K562 (cell line): ENCODE measurements at regions not wholly inside any gene's neighbourhood (a gene's known extent, or its start where the extent isn't known, plus 50 kb on each side); places are given as distances from the start of the nearest gene placed in this dataset.

ENCODE experiments used
- ATF2 ChIP-seq: sonication (generic); formaldehyde crosslinking; IDR thresholded peaks from 2 replicates; pipeline ENCODE4 v1.8.1; 2022; ENCODE audit warnings: missing genetic modification reagents
- CTCF ChIP-seq, 3 experiments: IDR thresholded peaks in 2 of 3; conservative IDR thresholded peaks in 1 of 3; 2 replicates each; pipeline ENCODE4 v1.5.1; 2011 to 2012; ENCODE audit warnings: low read length in 3 of 3, mild to moderate bottlenecking in 3 of 3, control low read depth in 2 of 3, improper control_type of control experiment in 1 of 3, inconsistent platforms in 1 of 3, low read depth in 1 of 3, mixed read lengths in 1 of 3, moderate library complexity in 1 of 3; ENCODE audit not compliant: insufficient read depth in 2 of 3
- ELF4 ChIP-seq: fragments of 450-650 bp; formaldehyde crosslinking; IDR thresholded peaks from 2 replicates; pipeline ENCODE4 v1.4.0; 2022; ENCODE audit warnings: missing genetic modification characterization
- JUNB ChIP-seq: fragments of 450-650 bp; formaldehyde crosslinking; conservative IDR thresholded peaks from 2 replicates; pipeline ENCODE4 v1.4.0; 2020; ENCODE audit warnings: mild to moderate bottlenecking
- ZNF274 ChIP-seq: IDR thresholded peaks from 2 replicates; pipeline ENCODE4 v1.6.1; 2011; ENCODE audit warnings: low read depth, mild to moderate bottlenecking, low read length, moderate library complexity, borderline replicate concordance

- TF ChIP-seq ELF4 (CRISPR knock-in tag) (no peak), JUNB (CRISPR knock-in tag) (no peak), CTCF (IDR thresholded peaks at IDR 0.05 in 2 of 3, conservative IDR thresholded peaks at IDR 0.05 in 1 of 3; ENCODE audit: insufficient read depth in 2 of 3, low read depth in 1 of 3, low read length in 3 of 3) (no peak), ZNF274 (no peak), ATF2 (no peak)
Observed at GRCh38 chr21:34192646-34193285, 119.4 kb downstream of the MRPS6 start.
